Activated T-cell treated with anti-CD3 and anti-CD28 coated beads, Interleukin-2, amount 50 U/mL, for 24 hours (primary cell): ENCODE measurements at regions not wholly inside any gene's neighbourhood (a gene's known extent, or its start where the extent isn't known, plus 50 kb on each side); places are given as distances from the start of the nearest gene placed in this dataset.

ENCODE experiments used
- DNase-seq: peaks from one replicate; pipeline ENCODE4 v3.0.0-alpha.2; 2020
- H3K27ac Mint-ChIP-seq: 2 replicates; pipeline ENCODE4 v1.8.0; 2020; ENCODE audit warnings: mild to moderate bottlenecking, mixed read lengths
- H3K27me3 Mint-ChIP-seq: 2 replicates; pipeline ENCODE4 v1.8.0; 2020; ENCODE audit warnings: mixed read lengths
- H3K36me3 Mint-ChIP-seq: 2 replicates; pipeline ENCODE4 v1.8.0; 2020; ENCODE audit warnings: low read depth, mixed read lengths
- H3K4me1 Mint-ChIP-seq: 2 replicates; pipeline ENCODE4 v1.8.0; 2020; ENCODE audit warnings: low read depth, mixed read lengths
- H3K4me3 Mint-ChIP-seq: 2 replicates; pipeline ENCODE4 v1.8.0; 2020; ENCODE audit warnings: mild to moderate bottlenecking, moderate library complexity, mixed read lengths
- H3K9me3 Mint-ChIP-seq: 2 replicates; pipeline ENCODE4 v1.8.0; 2020; ENCODE audit warnings: mixed read lengths

GRCh38 chr2:123906361-123906760 is 118.7 kb upstream of the CNTNAP5 start:
- DNase-seq, result no peak
- Mint-ChIP-seq H3K4me1 (no peaks in the 10 kb centered on the region), H3K27ac (no peak overlapping the region), H3K4me3 (no peak overlapping the region), H3K36me3 (no peaks in the 10 kb centered on the region), H3K27me3 (no peaks in the 10 kb centered on the region), H3K9me3 (peaks cover 17% of the 10 kb centered on the region)

DNA sequence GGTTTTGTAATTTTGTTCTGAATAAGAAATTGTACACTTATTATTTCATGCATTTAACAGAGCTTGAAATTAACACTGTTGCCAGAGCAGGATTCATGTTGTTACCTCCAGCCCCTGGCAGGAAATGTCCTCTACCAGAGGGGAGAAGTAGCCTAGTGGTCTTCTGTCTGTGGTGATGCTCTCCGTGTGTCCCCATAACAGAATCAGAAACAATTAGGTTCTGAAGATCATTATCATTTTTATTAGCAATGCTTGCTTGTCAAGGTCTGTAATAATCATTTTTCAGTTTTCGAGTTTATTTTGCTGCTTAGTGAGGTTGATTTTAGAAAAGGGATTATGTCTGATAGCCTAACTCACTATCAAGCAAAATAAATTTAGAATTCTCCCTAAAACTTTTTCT is 116.6 kb upstream of the CNTNAP5 start:
- H3K27ac Mint-ChIP-seq, result no peak overlapping the region
- H3K4me3 Mint-ChIP-seq, result no peak overlapping the region
- no peak for DNase-seq
- peaks cover 7% of the 10 kb centered on the region for H3K9me3 Mint-ChIP-seq
- H3K4me1 Mint-ChIP-seq, result no peaks in the 10 kb centered on the region
- no peaks in the 10 kb centered on the region for H3K36me3 Mint-ChIP-seq
- H3K27me3 Mint-ChIP-seq, result no peaks in the 10 kb centered on the region

GRCh38 chr2:123912171-123912570 is 112.9 kb upstream of the CNTNAP5 start:
- H3K36me3 Mint-ChIP-seq, result no peaks in the 10 kb centered on the region
- H3K9me3 Mint-ChIP-seq, result peaks cover 3% of the 10 kb centered on the region
- no peak overlapping the region for H3K27ac Mint-ChIP-seq
- DNase-seq, result no peak
- no peaks in the 10 kb centered on the region for H3K4me1 Mint-ChIP-seq
- no peaks in the 10 kb centered on the region for H3K27me3 Mint-ChIP-seq
- no peak overlapping the region for H3K4me3 Mint-ChIP-seq

- peaks cover 2% of the 10 kb centered on the region for H3K9me3 Mint-ChIP-seq
- H3K27me3 Mint-ChIP-seq, result no peaks in the 10 kb centered on the region
- DNase-seq, result no peak
- H3K4me1 Mint-ChIP-seq, result no peaks in the 10 kb centered on the region
- no peak overlapping the region for H3K4me3 Mint-ChIP-seq
- H3K36me3 Mint-ChIP-seq, result no peaks in the 10 kb centered on the region
- H3K27ac Mint-ChIP-seq, result no peak overlapping the region
These were observed 111.8 kb upstream of the CNTNAP5 start for GRCh38 chr2:123913143-123913735.

DNA sequence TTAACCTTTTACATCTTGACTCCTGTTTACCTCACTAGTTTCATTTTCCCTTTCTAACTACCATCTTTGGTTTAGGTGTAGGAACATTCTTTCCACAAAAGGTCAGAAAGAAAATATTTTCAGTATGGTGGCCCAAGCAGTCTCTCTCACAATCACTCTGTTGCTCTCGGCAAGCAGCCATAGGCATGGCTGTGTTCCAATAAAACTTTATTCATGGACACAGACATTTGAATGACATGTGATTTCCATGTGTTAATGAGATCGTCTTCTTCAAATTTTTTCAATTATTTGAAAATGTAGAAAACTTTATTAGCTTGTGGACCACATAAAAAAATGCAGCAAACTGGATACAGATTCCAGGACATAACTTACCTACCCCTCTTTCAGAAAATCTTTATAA is 109.7 kb upstream of the CNTNAP5 start:
- H3K9me3 Mint-ChIP-seq, result peaks cover 4% of the 10 kb centered on the region
- no peaks in the 10 kb centered on the region for H3K36me3 Mint-ChIP-seq
- H3K4me3 Mint-ChIP-seq, result no peak overlapping the region

DNA sequence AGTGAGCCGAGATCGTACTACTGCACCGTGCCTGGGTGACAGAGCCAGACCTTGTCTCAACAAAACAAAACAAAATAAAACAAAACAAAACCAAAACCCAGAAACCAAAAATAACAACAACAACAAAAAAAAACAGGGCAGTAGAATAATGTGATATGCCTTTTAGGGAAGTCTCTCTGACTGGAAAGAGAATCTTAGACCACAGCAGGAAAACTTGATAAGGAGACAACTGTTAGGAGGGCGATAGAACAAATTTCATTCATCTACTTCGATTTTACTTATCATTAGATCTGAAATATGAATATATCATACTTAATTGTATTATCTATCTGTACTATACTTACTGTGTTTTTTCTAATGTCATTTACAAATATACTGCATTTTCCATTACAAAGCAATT is 109.0 kb upstream of the CNTNAP5 start:
- Mint-ChIP-seq H3K27ac (no peak overlapping the region), H3K36me3 (no peaks in the 10 kb centered on the region), H3K4me1 (no peaks in the 10 kb centered on the region), H3K9me3 (peaks cover 5% of the 10 kb centered on the region), H3K27me3 (no peaks in the 10 kb centered on the region), H3K4me3 (no peak overlapping the region)
- DNase-seq, result no peak

More for the DNA sequence above, 109.7 kb upstream of the CNTNAP5 start:
- H3K27ac Mint-ChIP-seq, result no peak overlapping the region
- no peaks in the 10 kb centered on the region for H3K4me1 Mint-ChIP-seq
- DNase-seq, result no peak
- H3K27me3 Mint-ChIP-seq, result no peaks in the 10 kb centered on the region

DNA sequence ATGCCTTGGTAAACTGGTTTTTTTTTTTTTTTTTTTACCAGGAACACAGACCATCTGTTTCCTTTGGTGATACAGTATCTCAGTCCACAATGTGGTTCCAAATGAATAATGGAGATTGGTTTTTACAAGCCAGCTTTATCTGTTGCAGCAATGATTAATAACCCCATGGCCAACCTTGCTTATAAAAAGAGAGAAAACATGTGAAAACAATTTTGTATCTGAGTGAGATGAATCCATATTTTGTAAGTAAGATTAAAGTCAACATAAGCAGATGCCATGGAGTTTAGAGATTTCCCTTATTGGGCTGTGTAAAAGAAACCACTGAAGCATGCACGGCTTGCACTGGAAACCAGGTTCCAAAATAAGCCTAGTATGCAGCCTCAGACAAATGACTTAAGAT is 108.6 kb upstream of the CNTNAP5 start:
- H3K4me1 Mint-ChIP-seq, result no peaks in the 10 kb centered on the region
- no peak overlapping the region for H3K27ac Mint-ChIP-seq
- no peaks in the 10 kb centered on the region for H3K27me3 Mint-ChIP-seq
- H3K36me3 Mint-ChIP-seq, result no peaks in the 10 kb centered on the region
- H3K4me3 Mint-ChIP-seq, result no peak overlapping the region
- peaks cover 6% of the 10 kb centered on the region for H3K9me3 Mint-ChIP-seq
- DNase-seq, result no peak

- Mint-ChIP-seq H3K27me3 (no peaks in the 10 kb centered on the region), H3K4me3 (no peak overlapping the region), H3K9me3 (peaks cover 6% of the 10 kb centered on the region), H3K4me1 (no peaks in the 10 kb centered on the region), H3K27ac (no peak overlapping the region), H3K36me3 (no peaks in the 10 kb centered on the region)
- DNase-seq, result no peak
These were observed 107.8 kb upstream of the CNTNAP5 start for GRCh38 chr2:123917241-123917640.

DNA sequence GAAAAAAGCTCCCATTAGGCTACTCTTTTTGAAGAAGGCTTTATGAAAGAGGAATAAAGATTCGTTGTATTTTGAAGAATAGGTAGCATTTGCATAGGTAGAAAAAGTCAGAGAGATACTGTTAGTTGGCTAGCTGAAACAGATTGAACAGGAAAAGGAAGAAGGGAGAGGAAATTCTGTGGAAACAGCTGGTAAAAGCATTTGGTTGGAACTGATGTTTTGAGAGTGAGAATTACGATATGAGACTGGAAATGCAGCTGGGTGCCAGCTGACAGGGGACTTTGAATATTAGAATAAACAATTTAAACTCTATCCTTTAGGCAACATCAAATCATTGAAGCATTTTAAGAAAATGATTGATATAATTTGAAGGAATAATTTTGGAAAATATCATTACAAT is 96.7 kb upstream of the CNTNAP5 start:
- H3K27me3 Mint-ChIP-seq, result no peaks in the 10 kb centered on the region
- H3K9me3 Mint-ChIP-seq, result peaks cover 12% of the 10 kb centered on the region
- H3K4me1 Mint-ChIP-seq, result no peaks in the 10 kb centered on the region
- no peak for DNase-seq
- H3K27ac Mint-ChIP-seq, result no peak overlapping the region
- H3K4me3 Mint-ChIP-seq, result no peak overlapping the region
- H3K36me3 Mint-ChIP-seq, result no peaks in the 10 kb centered on the region

- no peaks in the 10 kb centered on the region for H3K27me3 Mint-ChIP-seq
- H3K4me1 Mint-ChIP-seq, result no peaks in the 10 kb centered on the region
- no peak overlapping the region for H3K27ac Mint-ChIP-seq
- no peak for DNase-seq
- H3K36me3 Mint-ChIP-seq, result no peaks in the 10 kb centered on the region
- no peak overlapping the region for H3K4me3 Mint-ChIP-seq
- H3K9me3 Mint-ChIP-seq, result peaks cover 13% of the 10 kb centered on the region
These were observed 89.7 kb upstream of the CNTNAP5 start for GRCh38 chr2:123935405-123935804.

DNA sequence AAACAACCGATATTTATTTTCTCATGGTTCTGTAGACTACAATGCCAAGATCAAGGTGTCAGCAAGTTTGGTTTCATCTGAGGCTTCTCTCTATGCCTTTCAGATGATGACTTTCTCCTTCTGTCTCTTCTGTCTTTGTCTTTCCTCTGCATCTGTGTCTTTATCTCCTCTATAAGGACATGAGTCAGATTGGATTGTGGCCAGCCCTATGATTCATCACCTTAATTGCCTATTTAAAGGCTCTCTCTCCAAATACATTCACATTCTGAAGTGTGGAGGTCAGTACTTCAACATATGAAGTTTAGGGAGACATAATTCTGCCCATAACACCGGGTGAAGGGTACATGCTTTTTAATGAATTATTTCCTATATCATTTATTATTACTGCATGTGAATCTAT is 71.2 kb upstream of the CNTNAP5 start:
- Mint-ChIP-seq H3K9me3 (peaks cover 17% of the 10 kb centered on the region), H3K27me3 (no peaks in the 10 kb centered on the region), H3K4me3 (no peak overlapping the region), H3K27ac (no peak overlapping the region), H3K4me1 (no peaks in the 10 kb centered on the region), H3K36me3 (no peaks in the 10 kb centered on the region)
- DNase-seq, result no peak

GRCh38 chr2:123958011-123958410 is 67.1 kb upstream of the CNTNAP5 start:
- Mint-ChIP-seq H3K27me3 (no peaks in the 10 kb centered on the region), H3K4me1 (no peaks in the 10 kb centered on the region), H3K4me3 (no peak overlapping the region), H3K9me3 (peaks cover 17% of the 10 kb centered on the region), H3K27ac (no peak overlapping the region), H3K36me3 (no peaks in the 10 kb centered on the region)
- no peak for DNase-seq

DNA sequence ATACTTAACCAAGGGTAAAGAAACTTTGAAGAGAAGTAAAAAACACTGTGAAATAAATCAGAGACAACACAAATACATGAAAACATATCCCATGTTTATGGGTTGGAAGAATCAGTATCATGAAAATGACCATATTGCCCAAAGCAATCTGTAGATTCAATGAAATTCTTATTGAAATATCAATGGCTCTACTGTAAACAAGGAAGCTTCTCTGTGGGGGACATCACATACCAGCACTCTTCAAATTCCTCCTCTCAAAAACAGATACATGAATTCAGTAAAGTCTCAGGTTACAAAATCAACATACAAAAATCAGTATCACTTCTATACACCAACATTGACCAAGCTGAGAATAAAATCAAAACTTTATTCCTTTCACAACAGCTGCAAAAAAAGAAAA is 63.5 kb upstream of the CNTNAP5 start:
- Mint-ChIP-seq H3K4me1 (no peaks in the 10 kb centered on the region), H3K27ac (no peak overlapping the region), H3K4me3 (no peak overlapping the region), H3K36me3 (no peaks in the 10 kb centered on the region), H3K27me3 (no peaks in the 10 kb centered on the region), H3K9me3 (peaks cover 25% of the 10 kb centered on the region)
- DNase-seq, result no peak

DNA sequence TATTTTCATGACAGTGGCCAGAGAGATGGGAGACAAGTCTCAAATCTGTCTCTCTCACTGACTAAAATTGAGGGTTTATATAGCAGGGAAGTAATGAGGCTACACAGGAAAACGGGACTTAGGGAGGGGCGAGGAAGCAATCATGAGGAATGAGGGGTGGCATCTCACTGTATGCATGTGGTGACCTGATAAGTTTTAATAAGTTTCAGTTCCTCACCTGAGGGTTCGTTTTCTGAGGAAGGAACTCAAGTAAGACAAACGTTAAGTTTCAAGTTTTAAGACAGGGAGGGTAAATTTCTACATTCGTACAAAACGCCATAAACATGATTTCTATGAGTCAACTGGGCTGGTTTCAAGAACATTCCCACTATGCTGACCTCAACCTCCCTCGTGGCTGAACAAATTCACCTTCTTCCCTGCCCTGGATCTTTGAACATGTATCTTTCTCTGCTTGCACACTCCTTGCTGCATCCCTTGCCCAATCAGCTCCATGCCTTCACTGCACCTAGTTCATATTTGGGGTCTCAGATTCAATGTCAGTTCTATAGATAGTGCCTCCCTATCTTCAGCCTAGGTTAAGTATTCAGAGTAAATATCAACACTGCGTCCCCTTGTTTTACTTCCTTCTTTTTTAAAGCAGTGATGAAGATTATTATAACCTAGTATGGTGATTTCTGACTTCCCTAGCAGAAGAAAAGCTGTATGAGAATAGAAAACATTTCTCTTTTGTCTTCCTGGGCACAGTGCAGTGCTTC is 53.3 kb upstream of the CNTNAP5 start:
- H3K9me3 Mint-ChIP-seq, result peaks cover 9% of the 10 kb centered on the region
- no peaks in the 10 kb centered on the region for H3K27me3 Mint-ChIP-seq
- H3K4me3 Mint-ChIP-seq, result no peak overlapping the region
- no peaks in the 10 kb centered on the region for H3K36me3 Mint-ChIP-seq
- DNase-seq, result no peak
- H3K27ac Mint-ChIP-seq, result no peak overlapping the region
- no peaks in the 10 kb centered on the region for H3K4me1 Mint-ChIP-seq
